WTC11 (cell line): ENCODE measurements at regions not wholly inside any gene's neighbourhood (a gene's known extent, or its start where the extent isn't known, plus 50 kb on each side); places are given as distances from the start of the nearest gene placed in this dataset.

ENCODE experiments used
- ATAC-seq: fragments of 200-7000 bp; cut with Tn5 transposase; 2 replicates; pipeline ENCODE4 v1.10.0; 2021; ENCODE audit warnings: mild to moderate bottlenecking, moderate library complexity
- CTCF ChIA-PET: fragments of 300-600 bp; sonication (Branson Sonifier 250); formaldehyde crosslinking; loops from one replicate; lab custom pipeline; 2021; ENCODE audit warnings: antibody characterized with exemption; lab: Charles Lee
- POLR2A ChIA-PET: fragments of 350-600 bp; sonication (Branson Sonifier 250); formaldehyde crosslinking; loops from one replicate; lab custom pipeline; 2021; ENCODE audit warnings: antibody characterized with exemption; lab: Charles Lee
- DNase-seq: peaks from one replicate; pipeline ENCODE4 v3.0.0; 2021; ENCODE audit warnings: low spot score
- H3K27ac Mint-ChIP-seq: 2 replicates; pipeline ENCODE4 v1.8.0; 2021; ENCODE audit warnings: mixed read lengths
- H3K27me3 Mint-ChIP-seq: 2 replicates; pipeline ENCODE4 v1.8.0; 2021; ENCODE audit warnings: low read depth, mild to moderate bottlenecking, moderate library complexity, mixed read lengths
- H3K36me3 Mint-ChIP-seq: 2 replicates; pipeline ENCODE4 v1.8.0; 2021; ENCODE audit warnings: mixed read lengths
- H3K4me1 Mint-ChIP-seq: 2 replicates; pipeline ENCODE4 v1.8.0; 2022; ENCODE audit warnings: mixed read lengths
- H3K4me3 Mint-ChIP-seq: 2 replicates; pipeline ENCODE4 v1.8.0; 2021; ENCODE audit warnings: mild to moderate bottlenecking, moderate library complexity, mixed read lengths
- H3K9me3 Mint-ChIP-seq: 2 replicates; pipeline ENCODE4 v1.8.0; 2021; ENCODE audit warnings: mixed read lengths
- AFF4 ChIP-seq: sonication (generic); formaldehyde crosslinking; IDR thresholded peaks from 2 replicates; pipeline ENCODE4 v1.8.1; 2023; ENCODE audit warnings: mild to moderate bottlenecking, missing genetic modification reagents, borderline replicate concordance
- ATF1 ChIP-seq: sonication (generic); formaldehyde crosslinking; IDR thresholded peaks from 2 replicates; pipeline ENCODE4 v1.8.1; 2023; ENCODE audit warnings: mild to moderate bottlenecking, moderate library complexity, missing genetic modification reagents
- ATF6 ChIP-seq: sonication (generic); formaldehyde crosslinking; IDR thresholded peaks from 2 replicates; pipeline ENCODE4 v1.8.1; 2023; ENCODE audit warnings: mild to moderate bottlenecking, missing genetic modification reagents
- CREB1 ChIP-seq: sonication (generic); formaldehyde crosslinking; IDR thresholded peaks from 2 replicates; pipeline ENCODE4 v1.8.0; 2023; ENCODE audit warnings: mild to moderate bottlenecking, missing genetic modification reagents
- CREM ChIP-seq: sonication (generic); formaldehyde crosslinking; IDR thresholded peaks from 2 replicates; pipeline ENCODE4 v1.8.1; 2022; ENCODE audit warnings: mild to moderate bottlenecking, missing genetic modification reagents, moderate library complexity
- ELF4 ChIP-seq: sonication (generic); formaldehyde crosslinking; IDR thresholded peaks from 2 replicates; pipeline ENCODE4 v1.8.1; 2022; ENCODE audit warnings: low read depth, mild to moderate bottlenecking, moderate library complexity, missing genetic modification reagents
- ESRRA ChIP-seq: sonication (generic); formaldehyde crosslinking; IDR thresholded peaks from 2 replicates; pipeline ENCODE4 v1.8.1; 2022; ENCODE audit warnings: mild to moderate bottlenecking, missing genetic modification reagents, borderline replicate concordance
- FOXK1 ChIP-seq: sonication (generic); formaldehyde crosslinking; IDR thresholded peaks from 2 replicates; pipeline ENCODE4 v1.8.0; 2022; ENCODE audit warnings: mild to moderate bottlenecking, moderate library complexity, missing genetic modification reagents
- FOXP4 ChIP-seq: sonication (generic); formaldehyde crosslinking; IDR thresholded peaks from 2 replicates; pipeline ENCODE4 v1.8.0; 2022; ENCODE audit warnings: mild to moderate bottlenecking, missing genetic modification reagents
- MYBL2 ChIP-seq: sonication (generic); formaldehyde crosslinking; IDR thresholded peaks from 2 replicates; pipeline ENCODE4 v1.8.1; 2023; ENCODE audit warnings: mild to moderate bottlenecking, moderate library complexity, missing genetic modification reagents
- NFYB ChIP-seq: sonication (generic); formaldehyde crosslinking; conservative IDR thresholded peaks from 2 replicates; pipeline ENCODE4 v1.8.0; 2022; ENCODE audit warnings: low read depth, missing genetic modification reagents
- PRRX2 ChIP-seq: fragments of 250-450 bp; sonication (Bioruptor Pico); IDR thresholded peaks from 2 replicates; pipeline ENCODE4 v1.8.0; 2021; ENCODE audit warnings: mild to moderate bottlenecking
- RELA ChIP-seq: sonication (generic); formaldehyde crosslinking; IDR thresholded peaks from 2 replicates; pipeline ENCODE4 v1.8.1; 2022; ENCODE audit warnings: missing genetic modification reagents, mild to moderate bottlenecking, borderline replicate concordance
- RORB ChIP-seq: fragments of 250-450 bp; sonication (Bioruptor Pico); IDR thresholded peaks from 2 replicates; pipeline ENCODE4 v1.9.0; 2021; ENCODE audit warnings: mild to moderate bottlenecking
- SOX15 ChIP-seq: fragments of 250-450 bp; sonication (Bioruptor Pico); IDR thresholded peaks from 2 replicates; pipeline ENCODE4 v1.9.0; 2021; ENCODE audit warnings: mild to moderate bottlenecking
- USF2 ChIP-seq: sonication (generic); formaldehyde crosslinking; IDR thresholded peaks from 2 replicates; pipeline ENCODE4 v1.8.1; 2023; ENCODE audit warnings: mild to moderate bottlenecking, missing genetic modification reagents, moderate library complexity
- ZBTB21 ChIP-seq: sonication (generic); formaldehyde crosslinking; IDR thresholded peaks from 2 replicates; pipeline ENCODE4 v1.8.1; 2023; ENCODE audit warnings: mild to moderate bottlenecking, missing genetic modification reagents, borderline replicate concordance
- ZNF138 ChIP-seq: sonication (generic); formaldehyde crosslinking; conservative IDR thresholded peaks from 2 replicates; pipeline ENCODE4 v1.8.1; 2022; ENCODE audit warnings: mild to moderate bottlenecking, moderate library complexity, missing genetic modification reagents
- ZNF219 ChIP-seq: sonication (generic); formaldehyde crosslinking; IDR thresholded peaks from 2 replicates; pipeline ENCODE4 v1.8.0; 2023; ENCODE audit warnings: missing genetic modification reagents, mild to moderate bottlenecking, borderline replicate concordance
- ZNF263 ChIP-seq: sonication (generic); formaldehyde crosslinking; IDR thresholded peaks from 2 replicates; pipeline ENCODE4 v1.8.1; 2022; ENCODE audit warnings: low read depth, mild to moderate bottlenecking, moderate library complexity, missing genetic modification reagents
- ZNF425 ChIP-seq: fragments of 250-450 bp; sonication (Bioruptor Pico); conservative IDR thresholded peaks from 2 replicates; pipeline ENCODE4 v1.9.0; 2021; ENCODE audit warnings: mild to moderate bottlenecking
- TF ChIP-seq, protein P1 (sequence below): sonication (generic); formaldehyde crosslinking; IDR thresholded peaks from 2 replicates; pipeline ENCODE4 v1.8.1; 2023; ENCODE audit warnings: mild to moderate bottlenecking, missing genetic modification reagents, moderate library complexity

DNA sequence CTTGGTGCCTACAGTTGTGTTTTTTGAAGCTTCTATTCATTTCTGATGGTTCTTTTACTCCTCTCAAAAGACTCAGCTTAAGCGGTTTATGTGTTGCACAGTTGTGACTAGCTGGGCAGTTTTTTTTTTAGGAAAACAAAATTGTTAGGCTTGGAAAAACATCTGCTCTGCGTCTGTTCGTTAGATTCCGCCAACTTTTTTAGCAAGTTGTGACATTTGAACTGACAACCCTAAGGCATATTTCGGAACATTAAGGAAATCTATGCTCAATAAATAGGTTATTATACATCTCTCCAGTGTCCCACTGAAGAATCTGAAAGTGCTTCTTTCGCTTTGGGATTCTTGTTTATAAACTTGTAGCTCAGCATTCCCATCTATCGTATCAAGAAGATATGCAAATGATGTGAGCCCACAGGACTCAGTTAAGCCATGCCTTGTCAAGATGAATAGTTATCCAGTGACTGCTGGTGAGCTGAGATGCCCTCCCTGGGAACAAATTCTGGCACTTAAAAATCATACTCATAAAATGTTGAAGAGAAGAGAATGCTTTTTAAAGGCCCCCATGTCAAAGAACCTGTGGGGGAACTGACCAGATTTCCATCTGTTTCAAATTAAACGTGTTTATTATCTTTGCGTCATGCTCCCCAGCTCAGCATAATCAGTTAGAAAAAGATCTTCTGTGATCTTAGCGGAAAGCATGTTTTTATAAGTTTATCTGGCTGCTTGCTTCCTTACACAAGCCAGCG is 109.0 kb upstream of the FAM20A start:
- TF ChIP-seq ZNF425 (no peak), AFF4 (no peak), ATF1 (CRISPR knock-in tag) (no peak), NFYB (CRISPR knock-in tag) (no peak), ZNF219 (CRISPR knock-in tag) (no peak), CREM (no peak), RORB (no peak), RELA (CRISPR knock-in tag) (no peak), FOXK1 (CRISPR knock-in tag) (no peak), ELF4 (CRISPR knock-in tag) (no peak), PRRX2 (CRISPR knock-in tag) (no peak), FOXP4 (no peak), ZBTB21 (CRISPR knock-in tag) (no peak)
- TF ChIP-seq, protein P1, sequence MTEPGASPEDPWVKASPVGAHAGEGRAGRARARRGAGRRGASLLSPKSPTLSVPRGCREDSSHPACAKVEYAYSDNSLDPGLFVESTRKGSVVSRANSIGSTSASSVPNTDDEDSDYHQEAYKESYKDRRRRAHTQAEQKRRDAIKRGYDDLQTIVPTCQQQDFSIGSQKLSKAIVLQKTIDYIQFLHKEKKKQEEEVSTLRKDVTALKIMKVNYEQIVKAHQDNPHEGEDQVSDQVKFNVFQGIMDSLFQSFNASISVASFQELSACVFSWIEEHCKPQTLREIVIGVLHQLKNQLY (CRISPR knock-in tag), result no peak
- ATAC-seq (no peak), DNase-seq (no peak)
- Mint-ChIP-seq H3K27ac (no peak overlapping the region), H3K4me3 (no peak overlapping the region), H3K4me1 (peaks cover 8% of the 10 kb centered on the region), H3K36me3 (no peaks in the 10 kb centered on the region), H3K9me3 (no peaks in the 10 kb centered on the region), H3K27me3 (no peaks in the 10 kb centered on the region)
- POLR2A ChIA-PET, result no interaction called here
- CTCF ChIA-PET, result no interaction called here

DNA sequence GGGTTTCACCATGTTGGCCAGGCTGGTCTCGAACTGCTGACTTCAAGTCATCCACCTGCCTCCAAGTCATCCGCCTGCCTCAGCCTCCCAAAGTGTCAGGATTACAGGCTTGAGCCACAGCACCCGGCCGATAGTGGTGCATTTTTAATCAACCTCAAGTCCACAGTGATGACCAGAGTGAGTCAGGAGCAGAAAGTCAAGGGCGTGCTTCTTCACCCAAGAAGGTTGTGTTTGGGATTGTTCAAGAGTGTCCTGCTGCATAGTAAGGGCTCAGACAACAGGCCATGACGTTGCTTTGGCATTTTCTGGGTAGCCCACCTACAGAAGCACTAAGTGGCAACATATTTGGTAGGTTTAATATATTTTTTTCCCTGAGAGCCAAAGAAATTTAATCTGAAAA is 108.3 kb upstream of the FAM20A start:
- Mint-ChIP-seq H3K27me3 (no peaks in the 10 kb centered on the region), H3K4me1 (peaks cover 8% of the 10 kb centered on the region), H3K9me3 (no peaks in the 10 kb centered on the region), H3K27ac (no peak overlapping the region), H3K4me3 (no peak overlapping the region), H3K36me3 (no peaks in the 10 kb centered on the region)
- DNase-seq, result no peak
- CTCF ChIA-PET, result no interaction called here
- POLR2A ChIA-PET, result no interaction called here
- no peak for ATAC-seq
- TF ChIP-seq CREB1 (no peak), ZNF263 (CRISPR knock-in tag) (no peak), ESRRA (no peak), MYBL2 (CRISPR knock-in tag) (no peak), USF2 (no peak), ZNF138 (no peak), SOX15 (CRISPR knock-in tag) (no peak), ATF6 (CRISPR knock-in tag) (no peak)
